SK-N-SH (cell line): ENCODE measurements at regions not wholly inside any gene's neighbourhood (a gene's known extent, or its start where the extent isn't known, plus 50 kb on each side); places are given as distances from the start of the nearest gene placed in this dataset.

Source experiments
- CTCF ChIA-PET: fragments of 300-600, 350-600 bp; formaldehyde crosslinking; extraction: SDS; loops from one replicate; lab custom pipeline; 2021; lab: Yijun Ruan, JAX
- POLR2A ChIA-PET: fragments of 350-600 bp; sonication (Branson Sonifier 250); formaldehyde crosslinking; extraction: SDS; loops from one replicate; lab custom pipeline; 2020; ENCODE audit warnings: antibody characterized with exemption, inconsistent platforms; lab: Yijun Ruan, JAX
- DNase-seq: peaks from one replicate; pipeline ENCODE4 v3.0.0; 2012
- H2AFZ ChIP-seq: fragments of 200-600 bp; sonication (generic); 2 replicates; pipeline ENCODE4 v1.8.1; 2016; ENCODE audit warnings: antibody characterized with exemption, mild to moderate bottlenecking, low read depth
- H3F3A ChIP-seq: fragments of 200-600 bp; sonication (generic); replicated peaks from 2 replicates; pipeline ENCODE3; 2016; ENCODE audit warnings: antibody characterized with exemption, mild to moderate bottlenecking; ENCODE audit not compliant: insufficient read depth
- H3K27ac ChIP-seq, 2 experiments: fragments of 200-500 bp in 1 of 2; fragments of 200-600 bp in 1 of 2; sonication (Bioruptor generic) in 1 of 2; sonication (generic), shearing (Covaris generic) in 1 of 2; 2 replicates each; pipeline versions ENCODE4 v1.5.1 to v1.6.1; 2014 to 2016; ENCODE audit warnings: low read depth in 2 of 2, inconsistent platforms in 1 of 2, low read length in 1 of 2, mild to moderate bottlenecking in 1 of 2, mixed read lengths in 1 of 2
- H3K27me3 ChIP-seq: fragments of 200-600 bp; sonication (generic), shearing (Covaris generic); 2 replicates; pipeline ENCODE4 v1.6.1; 2016; ENCODE audit warnings: mixed run types; ENCODE audit not compliant: insufficient read depth
- H3K36me3 ChIP-seq, 2 experiments: fragments of 200-500 bp in 1 of 2; fragments of 200-600 bp in 1 of 2; sonication (Bioruptor generic) in 1 of 2; sonication (generic) in 1 of 2; replicated peaks in 1 of 2; 2 replicates each; pipeline versions ENCODE3 to v1.5.1; 2014 to 2016; ENCODE audit warnings: low read length in 1 of 2, mild to moderate bottlenecking in 1 of 2; ENCODE audit not compliant: insufficient read depth in 2 of 2, control insufficient read depth in 1 of 2
- H3K4me1 ChIP-seq, 2 experiments: fragments of 200-500 bp in 1 of 2; fragments of 200-600 bp in 1 of 2; sonication (Bioruptor generic) in 1 of 2; sonication (generic), shearing (Covaris generic) in 1 of 2; 2 replicates each; pipeline versions ENCODE4 v1.5.1 to v1.6.1; 2014 to 2016; ENCODE audit warnings: low read depth in 1 of 2, low read length in 1 of 2, mixed run types in 1 of 2; ENCODE audit not compliant: insufficient read depth in 2 of 2, control insufficient read depth in 1 of 2
- H3K4me2 ChIP-seq: fragments of 200-600 bp; sonication (generic), shearing (Covaris generic); 2 replicates; pipeline ENCODE4 v1.6.1; 2017; ENCODE audit warnings: mixed run types
- H3K4me3 ChIP-seq, 2 experiments: fragments of 200-500 bp in 1 of 2; fragments of 200-600 bp in 1 of 2; sonication (Bioruptor generic) in 1 of 2; sonication (generic), shearing (Covaris generic) in 1 of 2; 2 replicates each; pipeline versions ENCODE4 v1.5.1 to v1.8.1; 2014 to 2016; ENCODE audit warnings: low read depth in 2 of 2, inconsistent platforms in 1 of 2, low read length in 1 of 2, mild to moderate bottlenecking in 1 of 2, mixed read lengths in 1 of 2, moderate library complexity in 1 of 2
- H3K79me2 ChIP-seq: fragments of 200-600 bp; sonication (generic); 2 replicates; pipeline ENCODE4 v1.8.1; 2017; ENCODE audit warnings: mild to moderate bottlenecking; ENCODE audit not compliant: insufficient read depth
- H3K9ac ChIP-seq: fragments of 200-600 bp; sonication (generic); 2 replicates; pipeline ENCODE4 v1.6.1; 2017; ENCODE audit warnings: mixed run types
- H3K9me2 ChIP-seq: fragments of 200-600 bp; sonication (generic); 2 replicates; pipeline ENCODE4 v1.6.1; 2017; ENCODE audit warnings: mixed run types
- H3K9me3 ChIP-seq: fragments of 200-600 bp; sonication (generic); 2 replicates; pipeline ENCODE4 v1.6.1; 2017; ENCODE audit warnings: mixed run types, mild to moderate bottlenecking, moderate library complexity
- H4K20me1 ChIP-seq: fragments of 200-600 bp; sonication (generic); 2 replicates; pipeline ENCODE4 v1.6.1; 2017; ENCODE audit warnings: mild to moderate bottlenecking, mixed run types; ENCODE audit not compliant: insufficient read depth
- CHD2 ChIP-seq: fragments of 150-350 bp; IDR thresholded peaks from 2 replicates; pipeline ENCODE4 v1.6.1; 2018; ENCODE audit warnings: low read length; ENCODE audit not compliant: partially characterized antibody
- EP300 ChIP-seq, 2 experiments: IDR thresholded peaks; 2 replicates each; pipeline versions ENCODE4 v1.4.0 to v1.6.1; 2012; ENCODE audit warnings: borderline replicate concordance in 1 of 2, low read depth in 1 of 2, low read length in 1 of 2
- GATA2 ChIP-seq: sonication (generic); formaldehyde crosslinking; IDR thresholded peaks from 2 replicates; pipeline ENCODE4 v1.5.0; 2020; ENCODE audit warnings: mild to moderate bottlenecking, missing genetic modification reagents
- JUND ChIP-seq: IDR thresholded peaks from 2 replicates; pipeline ENCODE4 v1.4.0; 2012
- MAX ChIP-seq: IDR thresholded peaks from 2 replicates; pipeline ENCODE4 v1.4.0; 2012; ENCODE audit warnings: low read depth
- MXI1 ChIP-seq: IDR thresholded peaks from 2 replicates; pipeline ENCODE4 v1.6.1; 2012; ENCODE audit warnings: mild to moderate bottlenecking, low read depth, low read length, improper control_type of control experiment
- NRF1 ChIP-seq: IDR thresholded peaks from 2 replicates; pipeline ENCODE4 v1.6.1; 2012; ENCODE audit warnings: low read depth, mild to moderate bottlenecking, low read length
- RAD21 ChIP-seq: IDR thresholded peaks from 2 replicates; pipeline ENCODE4 v1.6.1; 2012; ENCODE audit warnings: mild to moderate bottlenecking, low read length
- RCOR1 ChIP-seq: fragments of 150-350 bp; IDR thresholded peaks from 2 replicates; pipeline ENCODE4 v1.6.1; 2017; ENCODE audit warnings: antibody characterized with exemption, low read length
- RXRA ChIP-seq: IDR thresholded peaks from 2 replicates; pipeline ENCODE4 v1.4.0; 2012; ENCODE audit warnings: low read depth, mild to moderate bottlenecking, borderline replicate concordance
- TCF12 ChIP-seq: IDR thresholded peaks from 2 replicates; pipeline ENCODE4 v1.4.0; 2012
- YY1 ChIP-seq: IDR thresholded peaks from 2 replicates; pipeline ENCODE4 v1.4.0; 2012; ENCODE audit warnings: low read depth, mild to moderate bottlenecking
- WGBS: methylation state at CpG from one replicate; pipeline ENCODE4 v1.1.6; 2017; ENCODE audit warnings: low lambda C conversion rate; 5-methylcytosine and 5-hydroxymethylcytosine counted together
- TF ChIP-seq, protein P1 (sequence below): IDR thresholded peaks from 2 replicates; pipeline ENCODE4 v1.4.0; 2012; ENCODE audit warnings: low read depth, borderline replicate concordance
- TF ChIP-seq, protein P2 (sequence below): fragments of 200-600 bp; sonication (generic); IDR thresholded peaks from 2 replicates; pipeline ENCODE4 v1.6.1; 2017; ENCODE audit warnings: antibody characterized with exemption, mild to moderate bottlenecking, moderate library complexity
- TF ChIP-seq, protein P3 (sequence below): fragments of 150-350 bp; IDR thresholded peaks from 2 replicates; pipeline ENCODE4 v1.6.1; 2017; ENCODE audit warnings: antibody characterized with exemption, low read length, low read depth, borderline replicate concordance

DNA sequence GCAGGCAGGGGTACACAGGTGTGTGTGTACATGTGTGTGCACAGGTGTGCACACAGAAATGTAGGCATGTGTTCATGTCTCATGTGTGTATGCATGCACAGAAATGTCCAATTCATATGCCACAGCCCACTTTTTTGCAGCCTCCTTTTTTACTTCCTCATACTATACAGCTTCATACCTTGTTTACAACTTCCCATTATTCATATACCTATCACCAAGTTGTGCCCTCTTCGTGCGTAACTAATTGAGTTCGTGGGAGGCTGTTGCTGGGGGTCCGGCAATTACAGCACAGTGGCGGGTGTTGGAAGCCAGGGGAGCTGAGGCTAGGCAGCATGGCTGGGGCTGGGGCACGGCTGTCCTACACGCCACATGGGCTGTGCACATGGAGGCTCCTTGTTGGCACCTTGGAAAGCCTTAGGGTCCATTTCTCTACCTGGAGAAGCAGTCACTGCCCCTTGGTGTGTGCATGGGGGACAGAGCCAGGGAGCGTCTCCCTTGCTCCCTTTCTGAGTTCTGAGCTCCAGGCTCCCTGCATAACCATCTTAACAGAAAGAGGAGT lies 266.7 kb downstream of the ENGASE start (continued):
- TF ChIP-seq NRF1 (no peak), RCOR1 (no peak), TCF12 (no peak), JUND (no peak)

GRCh38 chr17:79340333-79341221 lies 266.0 kb downstream of the ENGASE start:
- no peak for TF ChIP-seq GATA2
- no peak for TF ChIP-seq CHD2
- no peak for TF ChIP-seq YY1
- TF ChIP-seq MAX: no peak
- no peak for TF ChIP-seq RXRA
- TF ChIP-seq, protein P1, sequence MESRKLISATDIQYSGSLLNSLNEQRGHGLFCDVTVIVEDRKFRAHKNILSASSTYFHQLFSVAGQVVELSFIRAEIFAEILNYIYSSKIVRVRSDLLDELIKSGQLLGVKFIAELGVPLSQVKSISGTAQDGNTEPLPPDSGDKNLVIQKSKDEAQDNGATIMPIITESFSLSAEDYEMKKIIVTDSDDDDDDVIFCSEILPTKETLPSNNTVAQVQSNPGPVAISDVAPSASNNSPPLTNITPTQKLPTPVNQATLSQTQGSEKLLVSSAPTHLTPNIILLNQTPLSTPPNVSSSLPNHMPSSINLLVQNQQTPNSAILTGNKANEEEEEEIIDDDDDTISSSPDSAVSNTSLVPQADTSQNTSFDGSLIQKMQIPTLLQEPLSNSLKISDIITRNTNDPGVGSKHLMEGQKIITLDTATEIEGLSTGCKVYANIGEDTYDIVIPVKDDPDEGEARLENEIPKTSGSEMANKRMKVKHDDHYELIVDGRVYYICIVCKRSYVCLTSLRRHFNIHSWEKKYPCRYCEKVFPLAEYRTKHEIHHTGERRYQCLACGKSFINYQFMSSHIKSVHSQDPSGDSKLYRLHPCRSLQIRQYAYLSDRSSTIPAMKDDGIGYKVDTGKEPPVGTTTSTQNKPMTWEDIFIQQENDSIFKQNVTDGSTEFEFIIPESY: no peak
- TF ChIP-seq, protein P2, sequence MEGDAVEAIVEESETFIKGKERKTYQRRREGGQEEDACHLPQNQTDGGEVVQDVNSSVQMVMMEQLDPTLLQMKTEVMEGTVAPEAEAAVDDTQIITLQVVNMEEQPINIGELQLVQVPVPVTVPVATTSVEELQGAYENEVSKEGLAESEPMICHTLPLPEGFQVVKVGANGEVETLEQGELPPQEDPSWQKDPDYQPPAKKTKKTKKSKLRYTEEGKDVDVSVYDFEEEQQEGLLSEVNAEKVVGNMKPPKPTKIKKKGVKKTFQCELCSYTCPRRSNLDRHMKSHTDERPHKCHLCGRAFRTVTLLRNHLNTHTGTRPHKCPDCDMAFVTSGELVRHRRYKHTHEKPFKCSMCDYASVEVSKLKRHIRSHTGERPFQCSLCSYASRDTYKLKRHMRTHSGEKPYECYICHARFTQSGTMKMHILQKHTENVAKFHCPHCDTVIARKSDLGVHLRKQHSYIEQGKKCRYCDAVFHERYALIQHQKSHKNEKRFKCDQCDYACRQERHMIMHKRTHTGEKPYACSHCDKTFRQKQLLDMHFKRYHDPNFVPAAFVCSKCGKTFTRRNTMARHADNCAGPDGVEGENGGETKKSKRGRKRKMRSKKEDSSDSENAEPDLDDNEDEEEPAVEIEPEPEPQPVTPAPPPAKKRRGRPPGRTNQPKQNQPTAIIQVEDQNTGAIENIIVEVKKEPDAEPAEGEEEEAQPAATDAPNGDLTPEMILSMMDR: no peak
- no peak for TF ChIP-seq EP300 (IDR thresholded peaks at IDR 0.05; ENCODE audit: borderline replicate concordance in 1 of 2, low read depth in 1 of 2, low read length in 1 of 2)
- no peak for TF ChIP-seq MXI1
- TF ChIP-seq, protein P3, sequence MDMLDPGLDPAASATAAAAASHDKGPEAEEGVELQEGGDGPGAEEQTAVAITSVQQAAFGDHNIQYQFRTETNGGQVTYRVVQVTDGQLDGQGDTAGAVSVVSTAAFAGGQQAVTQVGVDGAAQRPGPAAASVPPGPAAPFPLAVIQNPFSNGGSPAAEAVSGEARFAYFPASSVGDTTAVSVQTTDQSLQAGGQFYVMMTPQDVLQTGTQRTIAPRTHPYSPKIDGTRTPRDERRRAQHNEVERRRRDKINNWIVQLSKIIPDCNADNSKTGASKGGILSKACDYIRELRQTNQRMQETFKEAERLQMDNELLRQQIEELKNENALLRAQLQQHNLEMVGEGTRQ: no peak
- TF ChIP-seq RAD21: no peak
- ChIA-PET POLR2A (no interaction called here), CTCF (interaction anchor here (0.6 to 1.7 kb wide), 6 partner anchors 34 to 252 kb away, joined by 3 to 8 read pairs (median 4); no protein-coding TSS in a partner anchor)

More at GRCh38 chr17:79340333-79341221, 266.0 kb downstream of the ENGASE start:
- H3K9me3 ChIP-seq: no peaks in the 10 kb centered on the region
- no peak overlapping the region for H2AFZ ChIP-seq
- H3K4me1 ChIP-seq: no peaks in the 10 kb centered on the region
- H3K36me3 ChIP-seq: no peaks in the 10 kb centered on the region
- no peaks in the 10 kb centered on the region for H3F3A ChIP-seq
- no peak overlapping the region for H3K4me2 ChIP-seq
- no peak overlapping the region for H3K27ac ChIP-seq
- H3K4me3 ChIP-seq: no peak overlapping the region
- no peaks in the 10 kb centered on the region; the same call in 1 of the 2 replicates for H3K27me3 ChIP-seq
- H3K79me2 ChIP-seq: no peaks in the 10 kb centered on the region
- DNase-seq: no peak
- H4K20me1 ChIP-seq: no peaks in the 10 kb centered on the region
- no peaks in the 10 kb centered on the region for H3K9me2 ChIP-seq
- WGBS: 43% methylated on average over 12 of the region's 12 CpGs
- no peak overlapping the region for H3K9ac ChIP-seq
